SIG-M5 treated with dmso at 0.1 percent for 504 hours (cell line): ENCODE measurements at regions not wholly inside any gene's neighbourhood (a gene's known extent, or its start where the extent isn't known, plus 50 kb on each side); places are given as distances from the start of the nearest gene placed in this dataset.

Experiments
- DNase-seq: peaks from one replicate; lab custom pipeline; 2025; ENCODE audit not compliant: unreplicated experiment; lab: John Stamatoyannopoulos, UW

GRCh38 chr4:14856934-14857235 is 145.4 kb upstream of the CPEB2 start:
- DNase-seq = no peak

- DNase-seq = no peak
Measured at GRCh38 chr4:14857475-14857874, 144.8 kb upstream of the CPEB2 start.

GRCh38 chr4:14857981-14858380 is 144.3 kb upstream of the CPEB2 start:
- DNase-seq = no peak

GRCh38 chr4:14862891-14863290 is 139.4 kb upstream of the CPEB2 start:
- no peak for DNase-seq

GRCh38 chr4:14863418-14864364 is 138.6 kb upstream of the CPEB2 start:
- DNase-seq = no peak

GRCh38 chr4:14864365-14865030 is 137.8 kb upstream of the CPEB2 start:
- DNase-seq = peak; percentile 25

- DNase-seq = no peak
Measured at GRCh38 chr4:14865031-14865366, 137.3 kb upstream of the CPEB2 start.

- no peak for DNase-seq
Measured at GRCh38 chr4:14865804-14866203, 136.5 kb upstream of the CPEB2 start.

- DNase-seq = no peak
Measured at GRCh38 chr4:14867847-14868246, 134.4 kb upstream of the CPEB2 start.

GRCh38 chr4:14868426-14869395 is 133.6 kb upstream of the CPEB2 start:
- no peak for DNase-seq

GRCh38 chr4:14871676-14872430 is 130.4 kb upstream of the CPEB2 start:
- DNase-seq = no peak

GRCh38 chr4:14874990-14875389 is 127.3 kb upstream of the CPEB2 start:
- no peak for DNase-seq

GRCh38 chr4:14877246-14878225 is 124.7 kb upstream of the CPEB2 start:
- DNase-seq = peak; percentile 87

GRCh38 chr4:14878681-14879080 is 123.6 kb upstream of the CPEB2 start:
- DNase-seq = no peak

GRCh38 chr4:14879683-14880082 is 122.6 kb upstream of the CPEB2 start:
- DNase-seq = peak; percentile 30

- DNase-seq = no peak
Measured at GRCh38 chr4:14880805-14881204, 121.5 kb upstream of the CPEB2 start.

- no peak for DNase-seq
Measured at GRCh38 chr4:14883166-14883565, 119.1 kb upstream of the CPEB2 start.

- no peak for DNase-seq
Measured at GRCh38 chr4:14883661-14884060, 118.6 kb upstream of the CPEB2 start.

GRCh38 chr4:14887842-14888433 is 114.3 kb upstream of the CPEB2 start:
- no peak for DNase-seq
